ENCODE measurements at regions not wholly inside any gene's neighbourhood (a gene's known extent, or its start where the extent isn't known, plus 50 kb on each side); places are given as distances from the start of the nearest gene placed in this dataset.

GRCh38 chr4:167802463-167803212 is 289.7 kb upstream of the ANXA10 start:
- H3K36me3 ChIP-seq (ENCODE audit: insufficient read depth, low read length), result no peaks in the 10 kb centered on the region
- no peak overlapping the region for H3K4me3 ChIP-seq (ENCODE audit: low read length, poor library complexity, severe bottlenecking)
- H2AFZ ChIP-seq (ENCODE audit: low read length), result no peak overlapping the region
- no peak for TF ChIP-seq EZH2phosphoT487 (IDR thresholded peaks at IDR 0.05; ENCODE audit: borderline replicate concordance)
- no peak for TF ChIP-seq CTCF (conservative IDR thresholded peaks at IDR 0.05; ENCODE audit: low read length)
- no peaks in the 10 kb centered on the region for H3F3A ChIP-seq (ENCODE audit: low read depth)
- no peaks in the 10 kb centered on the region for H4K20me1 ChIP-seq (ENCODE audit: insufficient read depth, low read length, poor library complexity, severe bottlenecking)
- H3K9me3 ChIP-seq (ENCODE audit: insufficient read depth, low read depth, low read length), result no peaks in the 10 kb centered on the region
- H3K9me2 ChIP-seq (replicated peaks; ENCODE audit: low read depth, low read length), result no peaks in the 10 kb centered on the region
- H3K9ac ChIP-seq (ENCODE audit: low read depth, low read length, poor library complexity, severe bottlenecking), result no peak overlapping the region
- H3K4me2 ChIP-seq (ENCODE audit: low read depth, low read length, poor library complexity, severe bottlenecking), result no peak overlapping the region
- no peaks in the 10 kb centered on the region for H3K27me3 ChIP-seq (ENCODE audit: insufficient read depth, low read length, poor library complexity, severe bottlenecking)
- no peaks in the 10 kb centered on the region for H3K4me1 ChIP-seq (ENCODE audit: insufficient read depth, low read length, poor library complexity, severe bottlenecking)
- no peaks in the 10 kb centered on the region for H3K79me2 ChIP-seq (ENCODE audit: insufficient read depth, low read length)

GRCh38 chr4:167811958-167812357 is 280.4 kb upstream of the ANXA10 start:
- no peaks in the 10 kb centered on the region for H3K9me2 ChIP-seq (replicated peaks; ENCODE audit: low read depth, low read length)
- H3K9me3 ChIP-seq (ENCODE audit: insufficient read depth, low read depth, low read length), result peaks cover 8% of the 10 kb centered on the region; the same call in 1 of the 2 replicates
- H2AFZ ChIP-seq (ENCODE audit: low read length), result no peak overlapping the region
- H3F3A ChIP-seq (ENCODE audit: low read depth), result no peaks in the 10 kb centered on the region
- no peaks in the 10 kb centered on the region for H3K27me3 ChIP-seq (ENCODE audit: insufficient read depth, low read length, poor library complexity, severe bottlenecking)
- no peak for TF ChIP-seq CTCF (conservative IDR thresholded peaks at IDR 0.05; ENCODE audit: low read length)
- H3K4me1 ChIP-seq (ENCODE audit: insufficient read depth, low read length, poor library complexity, severe bottlenecking), result no peaks in the 10 kb centered on the region
- no peaks in the 10 kb centered on the region for H3K79me2 ChIP-seq (ENCODE audit: insufficient read depth, low read length)
- no peak overlapping the region for H3K4me2 ChIP-seq (ENCODE audit: low read depth, low read length, poor library complexity, severe bottlenecking)
- H3K4me3 ChIP-seq (ENCODE audit: low read length, poor library complexity, severe bottlenecking), result no peak overlapping the region
- H4K20me1 ChIP-seq (ENCODE audit: insufficient read depth, low read length, poor library complexity, severe bottlenecking), result no peaks in the 10 kb centered on the region
- H3K9ac ChIP-seq (ENCODE audit: low read depth, low read length, poor library complexity, severe bottlenecking), result no peak overlapping the region
- H3K36me3 ChIP-seq (ENCODE audit: insufficient read depth, low read length), result no peaks in the 10 kb centered on the region

- Histone ChIP-seq H3K4me1 (ENCODE audit: insufficient read depth, low read length, poor library complexity, severe bottlenecking) (no peaks in the 10 kb centered on the region), H3K4me2 (ENCODE audit: low read depth, low read length, poor library complexity, severe bottlenecking) (no peak overlapping the region), H2AFZ (ENCODE audit: low read length) (no peak overlapping the region), H3K9me3 (ENCODE audit: insufficient read depth, low read depth, low read length) (no peaks in the 10 kb centered on the region), H3K27me3 (ENCODE audit: insufficient read depth, low read length, poor library complexity, severe bottlenecking) (no peaks in the 10 kb centered on the region), H3K36me3 (ENCODE audit: insufficient read depth, low read length) (no peaks in the 10 kb centered on the region), H3K79me2 (ENCODE audit: insufficient read depth, low read length) (no peaks in the 10 kb centered on the region), H3K9me2 (replicated peaks; ENCODE audit: low read depth, low read length) (no peaks in the 10 kb centered on the region), H3K4me3 (ENCODE audit: low read length, poor library complexity, severe bottlenecking) (no peak overlapping the region), H3K9ac (ENCODE audit: low read depth, low read length, poor library complexity, severe bottlenecking) (no peak overlapping the region), H4K20me1 (ENCODE audit: insufficient read depth, low read length, poor library complexity, severe bottlenecking) (no peaks in the 10 kb centered on the region), H3F3A (ENCODE audit: low read depth) (no peaks in the 10 kb centered on the region)
- TF ChIP-seq CTCF (conservative IDR thresholded peaks at IDR 0.05; ENCODE audit: low read length) (no peak), EZH2phosphoT487 (IDR thresholded peaks at IDR 0.05; ENCODE audit: borderline replicate concordance) (no peak)
Observed at GRCh38 chr4:167826281-167826680, 266.1 kb upstream of the ANXA10 start.
